WI38 (cell line): ENCODE measurements at regions not wholly inside any gene's neighbourhood (a gene's known extent, or its start where the extent isn't known, plus 50 kb on each side); places are given as distances from the start of the nearest gene placed in this dataset.

Experiments
- H3K4me3 ChIP-seq: 2 replicates; pipeline ENCODE4 v1.5.1; 2011; ENCODE audit warnings: low read depth, mild to moderate bottlenecking, control low read depth, low read length
- CTCF ChIP-seq: IDR thresholded peaks from 2 replicates; pipeline ENCODE4 v1.5.1; 2012; ENCODE audit warnings: low read depth, mild to moderate bottlenecking, control low read depth, low read length

- H3K4me3 ChIP-seq = no peak overlapping the region
- TF ChIP-seq CTCF = no peak
Measured at GRCh38 chr10:10626734-10627133, 390.9 kb upstream of the CELF2 start.

- no peak for TF ChIP-seq CTCF
- H3K4me3 ChIP-seq = no peak overlapping the region
Measured at GRCh38 chr10:10627414-10627813, 390.3 kb upstream of the CELF2 start.

GRCh38 chr10:10629512-10629911 lies 388.2 kb upstream of the CELF2 start:
- no peak for TF ChIP-seq CTCF
- no peak overlapping the region for H3K4me3 ChIP-seq

- H3K4me3 ChIP-seq = no peak overlapping the region
- TF ChIP-seq CTCF = no peak
Measured at GRCh38 chr10:10630281-10630680, 387.4 kb upstream of the CELF2 start.

- no peak for TF ChIP-seq CTCF
- H3K4me3 ChIP-seq = no peak overlapping the region
Measured at GRCh38 chr10:10630782-10631181, 386.9 kb upstream of the CELF2 start.

- H3K4me3 ChIP-seq = no peak overlapping the region
- TF ChIP-seq CTCF = no peak
Measured at GRCh38 chr10:10642189-10642588, 375.5 kb upstream of the CELF2 start.

- TF ChIP-seq CTCF = no peak
- no peak overlapping the region for H3K4me3 ChIP-seq
Measured at GRCh38 chr10:10642751-10643150, 374.9 kb upstream of the CELF2 start.
